ENCODE measurements at regions not wholly inside any gene's neighbourhood (a gene's known extent, or its start where the extent isn't known, plus 50 kb on each side); places are given as distances from the start of the nearest gene placed in this dataset.

DNA sequence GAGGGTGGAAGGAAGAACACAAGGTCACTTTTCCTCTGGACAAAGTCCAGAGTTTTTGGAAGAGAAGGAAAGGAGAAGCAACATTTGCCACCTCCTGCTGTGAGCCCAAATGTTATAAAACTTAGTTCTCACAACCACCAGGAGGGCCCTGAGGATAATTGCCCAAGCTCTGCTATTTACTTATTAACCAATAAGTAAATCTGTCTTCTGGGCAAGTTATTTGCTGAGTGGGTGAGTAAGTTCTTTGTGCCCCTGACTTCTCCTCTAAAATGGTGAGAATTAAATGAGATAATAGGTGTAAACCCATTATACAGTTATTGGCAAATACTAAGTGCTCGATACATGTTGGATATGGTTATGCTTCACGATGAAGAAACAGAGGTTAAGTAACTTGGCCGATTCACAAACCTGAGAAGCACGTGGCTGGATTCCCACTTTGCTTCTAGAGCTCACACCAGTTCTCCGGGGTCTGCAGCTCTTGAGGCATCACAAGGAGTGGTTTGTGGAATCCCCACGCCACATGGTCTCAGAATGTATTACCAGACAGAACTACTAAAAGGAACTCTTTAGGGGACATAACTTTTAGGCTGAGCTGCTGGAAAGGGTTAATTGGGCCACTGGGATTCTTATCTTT is 164.1 kb downstream of the MYCN start:
- Histone ChIP-seq H2BK15ac (ENCODE audit: low read depth, low read length) (no peak overlapping the region), H3K4me1 (ENCODE audit: control insufficient read depth, insufficient read depth, low read length) (no peaks in the 10 kb centered on the region), H4K20me1 (ENCODE audit: insufficient read depth, low read length) (no peaks in the 10 kb centered on the region), H3K27ac (ENCODE audit: insufficient read depth, low read length) (no peak overlapping the region), H3K14ac (replicated peaks; ENCODE audit: low read depth, low read length) (no peak overlapping the region), H4K91ac (ENCODE audit: insufficient read depth, low read depth, low read length) (no peak overlapping the region), H2BK20ac (ENCODE audit: low read depth, low read length) (no peak overlapping the region), H2AFZ (replicated peaks; ENCODE audit: low read length, poor library complexity) (no peak overlapping the region), H3K56ac (ENCODE audit: extremely low read depth, insufficient read depth, low read length) (no peak overlapping the region), H3K4me3 (ENCODE audit: insufficient read depth, low read depth, low read length) (no peak overlapping the region), H3K4ac (ENCODE audit: low read depth, low read length) (no peak overlapping the region), H2BK5ac (ENCODE audit: low read depth, low read length, poor library complexity, severe bottlenecking) (no peak overlapping the region), H3K27me3 (ENCODE audit: control insufficient read depth, insufficient read depth, low read length) (no peaks in the 10 kb centered on the region), H4K8ac (ENCODE audit: low read depth in 2 of 2, low read length in 2 of 2) (no peak overlapping the region), H3K9me3 (ENCODE audit: control insufficient read depth, insufficient read depth, low read length) (peaks cover 31% of the 10 kb centered on the region), H3K36me3 (ENCODE audit: control insufficient read depth, insufficient read depth, low read length) (no peaks in the 10 kb centered on the region), H4K5ac (ENCODE audit: low read depth, low read length) (no peak overlapping the region), H3K79me1 (ENCODE audit: low read depth in 1 of 2, low read length in 2 of 2) (no peaks in the 10 kb centered on the region), H2AK5ac (ENCODE audit: low read depth, low read length) (no peak overlapping the region), H3K18ac (ENCODE audit: low read depth, low read length) (no peak overlapping the region), H2AK9ac (replicated peaks; ENCODE audit: low read depth, low read length, poor library complexity) (no peak overlapping the region), H2BK120ac (ENCODE audit: low read depth, low read length) (no peak overlapping the region), H3K9me1 (ENCODE audit: insufficient read depth, low read length) (no peaks in the 10 kb centered on the region), H3K9ac (ENCODE audit: low read depth, low read length) (no peak overlapping the region), H3K4me2 (ENCODE audit: low read depth, low read length) (no peak overlapping the region), H3K23ac (ENCODE audit: low read depth, low read length) (no peak overlapping the region)
- intact Hi-C loops (cut with micrococcal nuclease) (no loop called here), in situ Hi-C loops (cut with MboI; ENCODE audit: low sequenced_read_pairs) (no loop called here), dilution Hi-C loops (cut with HindIII; ENCODE audit: low sequenced_read_pairs, unreplicated experiment) (no loop called here)
- BruUV-seq (replicated peaks) = no TSS peak
- ATAC-seq (ENCODE audit: low read depth) = no peak
- ChIA-PET CTCF (no interaction called here), POLR2A (ENCODE audit: unreplicated experiment) (no interaction called here)
- 40% methylated on average over 2 of the region's 6 CpGs; no CpG with 5 or more reads in 1 of the 2 experiments for WGBS, 2 experiments (ENCODE audit: extremely low coverage in 2 of 2, insufficient read length in 1 of 2)
- no peak for TF ChIP-seq CEBPB (IDR thresholded peaks at IDR 0.05; ENCODE audit: low read depth, low read length)
- no peak for TF ChIP-seq MAZ (IDR thresholded peaks at IDR 0.05; ENCODE audit: borderline replicate concordance, low read depth, low read length)
- TF ChIP-seq FOS (IDR thresholded peaks at IDR 0.05; ENCODE audit: low read depth, low read length) = no peak
- TF ChIP-seq NFE2L2 (IDR thresholded peaks at IDR 0.05; ENCODE audit: low read depth, low read length) = no peak
- TF ChIP-seq, protein P1, sequence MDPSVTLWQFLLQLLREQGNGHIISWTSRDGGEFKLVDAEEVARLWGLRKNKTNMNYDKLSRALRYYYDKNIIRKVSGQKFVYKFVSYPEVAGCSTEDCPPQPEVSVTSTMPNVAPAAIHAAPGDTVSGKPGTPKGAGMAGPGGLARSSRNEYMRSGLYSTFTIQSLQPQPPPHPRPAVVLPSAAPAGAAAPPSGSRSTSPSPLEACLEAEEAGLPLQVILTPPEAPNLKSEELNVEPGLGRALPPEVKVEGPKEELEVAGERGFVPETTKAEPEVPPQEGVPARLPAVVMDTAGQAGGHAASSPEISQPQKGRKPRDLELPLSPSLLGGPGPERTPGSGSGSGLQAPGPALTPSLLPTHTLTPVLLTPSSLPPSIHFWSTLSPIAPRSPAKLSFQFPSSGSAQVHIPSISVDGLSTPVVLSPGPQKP (IDR thresholded peaks at IDR 0.05; ENCODE audit: borderline replicate concordance, low read depth, low read length) = no peak
- no peak for DNase-seq

All from IMR-90 (cell line).